ENCODE measurements at regions not wholly inside any gene's neighbourhood (a gene's known extent, or its start where the extent isn't known, plus 50 kb on each side); places are given as distances from the start of the nearest gene placed in this dataset.

DNA sequence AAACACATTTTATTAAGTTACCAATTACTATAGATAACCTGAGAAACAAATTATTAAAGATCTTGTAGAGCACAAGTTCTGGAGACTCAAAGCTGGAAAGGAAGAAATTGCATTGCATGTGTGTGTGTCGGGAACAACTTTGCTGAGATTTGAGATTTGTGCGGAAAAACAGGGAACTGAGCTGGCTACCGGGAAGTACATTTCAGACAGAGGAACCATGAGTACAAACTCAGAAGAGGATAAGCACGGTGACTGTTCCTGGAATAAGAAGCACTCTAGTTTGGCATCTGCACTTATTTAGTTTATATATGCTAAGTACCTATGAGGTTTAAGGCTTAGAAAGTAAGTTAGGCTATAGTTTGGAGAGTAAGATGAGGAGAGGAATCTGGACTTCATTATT, 97.8 kb downstream of the DACT1 start (continued):
- TF ChIP-seq TBP (IDR thresholded peaks at IDR 0.05; ENCODE audit: low read depth, low read length) (no peak), CHD2 (IDR thresholded peaks at IDR 0.05; ENCODE audit: low read length) (no peak), CBX8 (IDR thresholded peaks at IDR 0.05; ENCODE audit: borderline replicate concordance, low read depth, low read length) (no peak)
